ENCODE measurements at regions not wholly inside any gene's neighbourhood (a gene's known extent, or its start where the extent isn't known, plus 50 kb on each side); places are given as distances from the start of the nearest gene placed in this dataset.

DNA sequence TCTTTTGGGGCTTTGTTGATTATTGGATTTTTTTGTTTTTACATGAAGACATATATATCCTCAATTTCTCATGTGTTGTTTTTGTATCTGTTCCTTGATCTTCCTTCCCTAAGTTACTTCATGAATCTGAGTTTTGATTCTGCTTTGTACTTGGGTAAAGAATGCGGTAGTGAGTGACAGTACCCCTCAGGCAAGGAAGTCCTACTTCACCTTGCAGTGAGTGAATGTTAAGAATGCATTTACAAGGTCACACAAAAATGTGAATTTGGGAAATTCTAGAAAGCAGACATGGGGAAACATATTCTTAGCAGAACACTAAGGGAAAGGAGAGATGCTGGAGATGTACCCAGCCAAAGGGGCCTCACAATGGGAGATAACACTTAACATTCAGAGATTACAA, 373.1 kb upstream of the LCORL start (continued):
- TF ChIP-seq EP300 (IDR thresholded peaks at IDR 0.05; ENCODE audit: low read depth in 2 of 2, low read length in 2 of 2) (no peak), EP300 (CRISPR knock-in tag; IDR thresholded peaks at IDR 0.05; ENCODE audit: borderline replicate concordance) (no peak), ZNF317 (CRISPR knock-in tag; IDR thresholded peaks at IDR 0.05) (no peak), KLF16 (CRISPR knock-in tag; IDR thresholded peaks at IDR 0.05) (no peak)

DNA sequence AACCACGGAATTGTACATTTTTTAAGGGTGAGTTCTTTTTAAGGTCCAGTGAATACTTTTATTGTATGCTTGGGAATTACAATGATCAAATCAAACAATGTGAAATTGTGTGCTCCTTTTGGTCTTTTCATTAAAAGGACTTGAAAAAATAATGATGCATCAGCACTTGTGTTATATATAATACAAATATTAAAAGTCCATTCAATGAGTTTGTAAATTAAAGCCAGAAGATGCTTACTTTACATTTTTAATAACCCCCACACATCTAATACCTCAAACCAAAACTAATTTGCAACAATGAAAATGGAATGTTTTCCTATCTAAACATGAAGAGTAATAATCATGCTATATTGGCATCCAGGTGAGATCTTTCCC, 369.8 kb upstream of the LCORL start:
- TF ChIP-seq MAZ (IDR thresholded peaks at IDR 0.05; ENCODE audit: borderline replicate concordance, low read depth, low read length): no peak
- no peak for TF ChIP-seq MAZ (CRISPR knock-in tag; IDR thresholded peaks at IDR 0.05; ENCODE audit: low read depth)
- no peak for TF ChIP-seq ZZZ3 (CRISPR knock-in tag; IDR thresholded peaks at IDR 0.05; ENCODE audit: borderline replicate concordance)
- no peak for TF ChIP-seq RXRA (CRISPR knock-in tag; IDR thresholded peaks at IDR 0.05)
- TF ChIP-seq MAFF (IDR thresholded peaks at IDR 0.05; ENCODE audit: low read depth, low read length): 0 out of 2 replicates have a peak, but pooled peaks have one; percentile 36
- peak; percentile 34 to 69; a peak in 3 of 4 replicates for TF ChIP-seq MAFK (conservative IDR thresholded peaks at IDR 0.05 in 1 of 2, IDR thresholded peaks at IDR 0.05 in 1 of 2; ENCODE audit: low read length in 2 of 2)
- no peaks in the 10 kb centered on the region for H3K79me2 ChIP-seq (ENCODE audit: insufficient read depth, low read length)
- H3K36me3 ChIP-seq (replicated peaks in 1 of 2; ENCODE audit: control insufficient read depth in 1 of 2, insufficient read depth in 2 of 2, low read length in 2 of 2): no peaks in the 10 kb centered on the region
- H3K4me2 ChIP-seq (ENCODE audit: low read depth, low read length): no peak overlapping the region
- 0% methylated on average over 1 of the region's 1 CpG for WGBS (ENCODE audit: low lambda C conversion rate)
- no peak overlapping the region for H3K27ac ChIP-seq (ENCODE audit: extremely low read length, insufficient read depth, low read length)
- no peak for ATAC-seq
- CTCF ChIA-PET (ENCODE audit: low intra/inter-chr PET ratio, low total read pairs): no interaction called here
- no peak overlapping the region for H3K4me3 ChIP-seq (replicated peaks in 1 of 3; ENCODE audit: insufficient read depth in 1 of 3, low read depth in 2 of 3, low read length in 3 of 3)
- no peaks in the 10 kb centered on the region for H4K20me1 ChIP-seq (ENCODE audit: insufficient read depth, low read length)
- in situ Hi-C loops (cut with HindIII; ENCODE audit: extremely low pct_ligation_motif_present, low pct_unique_long_range_greater_than_20kb) (no loop called here), intact Hi-C loops (cut with micrococcal nuclease; ENCODE audit: unreplicated experiment) (no loop called here)
- no peak for FAIRE-seq
- no peak overlapping the region for H2AFZ ChIP-seq (ENCODE audit: low read length)
- BruUV-seq (replicated peaks): no TSS peak
- POLR2A ChIA-PET: no interaction called here
- H3K4me1 ChIP-seq (ENCODE audit: insufficient read depth, low read length): no peaks in the 10 kb centered on the region
- DNase-seq (ENCODE audit: low spot score): no peak
- peaks cover 9% of the 10 kb centered on the region for H3K9me3 ChIP-seq (ENCODE audit: low read length)
- H3K9ac ChIP-seq (ENCODE audit: insufficient read depth, low read depth, low read length): no peak overlapping the region
- H3K27me3 ChIP-seq (ENCODE audit: control insufficient read depth in 1 of 2, insufficient read depth in 2 of 2, low read length in 2 of 2): no peaks in the 10 kb centered on the region; a peak in 1 of 5 replicates

All from HepG2 (cell line).